Stimulated activated CD4-positive, alpha-beta T cell treated with anti-CD3 and anti-CD28 coated beads, Interleukin-2, amount 100 ng/mL, for 48 hours (primary cell): ENCODE measurements at regions not wholly inside any gene's neighbourhood (a gene's known extent, or its start where the extent isn't known, plus 50 kb on each side); places are given as distances from the start of the nearest gene placed in this dataset.

ENCODE experiments used
- DNase-seq, 2 donors: peaks; one replicate each; pipeline ENCODE4 v3.0.0-alpha.2; 2020

DNA sequence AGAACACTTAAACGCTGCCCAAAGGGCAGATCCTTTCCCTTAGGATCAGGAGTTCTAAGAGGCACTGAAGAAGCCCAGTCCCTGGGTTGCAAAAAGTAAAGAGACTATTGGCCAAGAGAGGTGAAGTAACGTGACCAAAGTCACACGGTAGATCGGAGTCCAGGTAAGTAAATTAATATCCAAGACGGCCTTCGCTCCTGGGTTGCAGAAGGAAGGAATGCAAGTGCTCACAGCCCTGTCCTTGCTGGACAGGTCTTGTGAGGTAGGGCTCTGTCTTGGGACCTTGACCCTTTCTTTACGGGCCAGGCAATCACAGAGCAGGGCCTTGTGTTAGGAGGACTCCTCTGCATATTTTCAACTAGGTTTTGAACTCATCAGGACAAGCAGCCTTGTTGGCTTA lies 243.7 kb upstream of the PDE10A start:
- no peak for DNase-seq

- DNase-seq = no peak
These were observed 242.7 kb upstream of the PDE10A start for GRCh38 chr6:165905744-165906143.

- no peak for DNase-seq
These were observed 237.9 kb upstream of the PDE10A start for GRCh38 chr6:165900970-165901369.

- DNase-seq = no peak
These were observed 236.6 kb upstream of the PDE10A start for GRCh38 chr6:165899611-165900010.

GRCh38 chr6:165895421-165896165 lies 232.6 kb upstream of the PDE10A start:
- DNase-seq = no peak

DNA sequence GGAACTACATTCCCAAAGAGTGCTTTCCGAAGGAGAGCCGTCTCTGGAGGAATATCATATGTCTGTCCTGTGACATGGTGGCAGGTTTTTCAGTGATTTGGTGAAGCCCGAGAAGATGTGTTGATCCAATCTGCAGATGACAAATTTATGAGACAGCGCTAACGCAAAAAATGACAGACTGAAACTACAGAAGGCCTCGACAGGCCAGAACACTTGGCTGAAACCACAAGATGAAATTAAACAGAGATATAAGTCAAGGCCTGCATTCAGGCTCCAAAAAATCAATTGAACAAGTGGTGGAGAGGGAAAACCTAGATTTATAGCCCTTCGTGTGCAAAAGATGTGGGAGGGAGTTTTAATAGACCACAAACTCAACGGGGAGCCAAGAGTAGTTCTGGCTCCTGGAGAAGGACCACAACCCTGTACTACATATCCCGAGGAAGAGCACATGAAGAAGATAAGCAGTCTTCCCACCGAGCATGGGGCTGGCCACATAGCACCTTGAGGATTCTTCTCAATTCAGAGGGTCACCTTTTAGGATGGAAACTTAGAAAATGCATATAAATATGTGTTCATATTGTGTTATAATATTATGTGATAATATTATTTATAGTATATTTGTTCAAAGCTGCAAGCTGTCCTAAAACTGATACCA lies 231.3 kb upstream of the PDE10A start:
- no peak for DNase-seq

- no peak for DNase-seq
These were observed 230.4 kb upstream of the PDE10A start for GRCh38 chr6:165893431-165893830.

DNA sequence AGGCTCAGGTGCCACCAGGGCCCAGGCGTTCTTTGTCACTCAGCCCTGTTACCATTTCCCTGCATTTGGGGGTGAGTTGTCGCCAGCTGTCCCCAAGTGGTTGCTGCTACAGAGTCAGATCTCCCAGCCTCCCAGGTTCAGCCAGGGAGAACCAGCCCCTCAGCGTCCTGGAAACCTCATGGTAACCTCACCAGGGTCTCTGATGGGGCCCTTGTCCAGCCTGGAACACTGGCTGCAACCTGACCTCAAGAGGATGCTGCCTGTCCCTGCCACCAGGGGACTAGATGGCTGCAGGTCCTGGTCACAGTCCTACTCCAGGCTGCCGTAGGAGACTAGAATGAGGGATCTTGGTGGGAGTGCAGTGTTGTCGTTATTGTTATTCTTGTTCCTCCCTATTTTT lies 228.3 kb upstream of the PDE10A start:
- no peak for DNase-seq

DNA sequence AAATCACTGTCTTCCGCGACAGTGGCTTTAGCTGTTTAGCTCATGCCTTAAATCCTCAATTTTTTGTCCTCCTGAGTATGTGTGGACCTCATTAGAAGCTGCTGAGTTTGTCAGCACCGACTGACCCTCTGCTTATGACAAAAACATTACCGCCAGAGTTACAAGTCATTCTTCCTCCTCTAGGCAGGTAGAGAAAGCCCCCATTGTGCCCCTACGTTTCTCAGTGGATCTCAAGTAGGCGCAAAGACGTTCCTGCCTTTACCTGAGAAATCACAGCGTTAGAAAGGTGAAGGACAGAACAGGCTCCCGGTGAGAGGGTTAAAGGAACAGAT lies 227.3 kb upstream of the PDE10A start:
- DNase-seq = no peak

DNA sequence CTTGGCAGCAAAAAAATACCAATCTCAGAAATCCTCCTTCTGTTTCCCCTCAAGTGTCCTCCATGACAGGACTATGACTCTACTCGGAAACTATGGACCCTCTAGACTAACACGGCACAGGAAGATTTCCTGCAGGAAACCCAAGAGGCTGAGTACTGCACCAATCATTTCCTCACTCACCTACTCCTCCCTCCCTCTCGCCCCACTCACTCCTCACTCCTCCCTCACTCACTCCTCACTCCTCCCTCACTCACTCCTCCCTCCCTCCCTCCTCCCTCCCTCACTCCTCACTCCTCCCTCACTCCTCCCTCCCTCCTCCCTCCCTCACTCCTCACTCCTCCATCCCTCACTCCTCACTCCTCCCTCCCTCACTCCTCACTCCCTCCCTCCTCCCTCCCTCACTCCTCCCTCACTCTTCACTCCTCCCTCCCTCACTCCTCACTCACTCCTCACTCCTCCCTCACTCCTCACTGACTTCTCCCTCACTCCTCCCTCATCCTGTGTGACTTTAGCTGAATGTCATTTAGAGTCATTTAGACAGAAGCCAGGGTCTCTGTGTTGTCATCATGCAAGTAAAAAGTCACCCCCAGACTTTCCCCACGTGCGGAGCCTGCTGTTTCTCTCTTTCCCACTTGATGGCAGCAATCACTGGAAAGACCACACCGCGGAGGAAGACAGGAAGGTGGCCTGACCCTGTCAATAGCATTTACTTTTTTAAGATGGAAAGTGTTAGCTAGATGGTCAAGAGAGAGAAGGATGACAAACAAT lies 226.8 kb upstream of the PDE10A start:
- peak in 1 of 2 donors; percentile 6 for DNase-seq

- no peak for DNase-seq
These were observed 223.1 kb upstream of the PDE10A start for GRCh38 chr6:165886169-165886568.

DNA sequence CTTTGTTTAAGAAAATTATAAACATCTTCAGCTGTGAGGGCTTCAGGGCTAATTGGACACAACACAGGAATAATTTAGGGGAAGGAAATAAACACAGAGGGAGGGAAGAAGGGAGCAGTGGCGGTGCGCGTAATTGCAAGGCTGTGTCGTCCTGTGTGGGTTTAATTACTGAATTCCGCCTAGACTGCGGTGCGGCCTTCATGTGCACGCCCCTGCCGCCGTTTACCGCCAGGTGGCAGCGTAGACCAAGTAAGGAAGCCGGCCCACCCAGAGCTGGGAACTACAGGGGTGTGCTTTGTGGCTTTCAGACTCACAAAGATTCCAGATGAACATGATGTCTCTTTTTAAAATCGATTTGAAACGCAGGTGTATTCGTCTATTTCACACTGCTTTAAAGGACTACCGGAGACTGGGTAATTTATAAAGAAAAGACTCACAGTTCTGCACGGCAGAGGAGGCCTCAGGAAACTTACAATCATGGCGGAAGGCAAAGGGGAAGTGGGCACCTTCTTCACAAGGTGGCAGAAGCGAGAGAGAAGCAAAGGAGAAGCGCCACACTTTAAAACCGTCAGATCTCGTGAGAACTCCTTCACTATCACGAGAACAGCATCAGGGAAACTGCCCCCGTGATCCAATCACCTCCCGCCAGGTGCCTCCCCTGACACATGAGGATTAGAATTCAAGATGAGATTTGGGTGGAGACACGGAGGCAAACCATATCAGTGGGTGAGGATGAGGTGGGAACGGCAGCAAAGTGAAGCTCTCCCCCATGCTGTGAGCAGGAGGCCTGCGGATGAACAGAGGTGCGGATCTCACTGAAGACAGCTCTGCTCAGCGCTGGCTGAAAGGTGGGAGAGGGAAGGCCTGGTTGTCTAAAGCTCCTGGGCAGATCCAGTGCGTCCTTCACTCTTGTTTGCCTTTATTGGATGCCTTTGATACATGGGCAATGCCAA lies 222.0 kb upstream of the PDE10A start:
- DNase-seq = peak; percentile 64 to 67

DNA sequence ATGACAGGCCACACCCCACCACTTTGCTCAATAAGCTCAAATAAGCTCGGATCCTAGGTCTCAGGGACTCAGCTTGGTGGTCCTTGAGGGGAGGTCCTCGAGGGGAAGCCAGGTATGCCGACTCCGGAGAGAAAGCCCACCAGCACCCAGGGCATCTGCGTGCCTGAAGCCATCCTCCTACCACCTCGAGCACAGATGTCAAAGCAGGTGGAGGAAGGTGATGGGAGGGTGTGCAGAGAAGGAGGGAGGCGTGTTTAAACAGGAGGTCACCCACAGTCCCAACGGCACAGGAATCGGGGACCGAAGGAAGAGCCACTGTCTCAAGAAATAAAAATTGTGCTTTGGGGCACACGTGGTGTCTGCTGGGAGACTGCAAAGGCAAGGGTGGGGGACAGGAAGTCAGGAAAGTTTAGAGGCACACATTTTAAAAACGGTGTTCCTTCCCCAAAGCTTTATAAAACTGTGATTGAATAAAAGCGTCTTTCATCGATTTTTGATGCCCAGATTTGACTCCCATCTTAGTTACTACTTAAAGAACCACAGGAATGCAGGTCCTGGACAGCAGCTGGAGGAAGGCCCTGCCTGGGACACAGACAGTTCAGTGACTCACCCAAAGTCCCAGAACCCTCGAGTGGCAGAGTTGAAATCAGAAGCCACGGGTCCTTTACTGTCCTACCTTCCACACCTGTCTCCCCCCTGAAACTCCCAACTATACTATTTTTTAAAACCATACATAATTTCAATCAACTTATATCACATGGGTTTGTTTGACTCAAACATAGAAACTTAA lies 221.0 kb upstream of the PDE10A start:
- no peak for DNase-seq

DNA sequence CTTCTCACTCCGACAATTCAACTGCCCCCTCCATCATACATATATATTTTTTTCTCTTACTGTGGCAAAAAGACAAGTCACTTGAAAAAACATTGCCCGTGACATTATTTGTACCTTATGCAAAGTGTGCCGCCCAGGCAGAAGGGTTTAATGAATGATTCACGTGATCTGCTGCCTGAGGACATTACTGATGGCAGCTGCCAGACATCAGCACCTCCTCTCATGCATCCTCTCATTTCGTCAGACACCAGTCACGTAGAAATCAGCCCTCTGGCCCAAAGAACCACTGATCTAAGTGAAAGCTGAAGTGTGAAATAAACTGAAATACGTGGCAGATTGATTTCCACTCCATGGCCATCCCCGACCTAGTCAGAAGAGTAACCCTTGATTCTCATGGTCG lies 218.8 kb upstream of the PDE10A start:
- DNase-seq = no peak

DNA sequence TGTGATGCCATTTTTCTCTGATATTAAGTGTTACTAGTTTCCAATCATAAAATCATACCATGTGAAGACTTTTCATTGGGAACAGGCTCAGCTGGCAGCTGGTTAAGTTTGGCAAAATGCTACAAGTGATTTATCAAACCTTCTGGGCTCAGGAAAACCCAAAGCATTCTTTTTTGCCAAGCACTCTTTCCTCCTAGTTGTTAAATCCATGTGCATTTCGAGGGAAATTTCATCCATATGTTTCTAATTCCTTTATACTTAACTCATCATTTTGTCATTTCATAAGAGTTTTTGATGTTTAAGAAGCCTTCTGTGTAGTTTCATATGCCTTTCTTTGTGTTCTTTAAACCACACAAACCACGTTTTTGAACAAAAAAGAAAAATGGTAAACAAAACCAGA lies 217.6 kb upstream of the PDE10A start:
- DNase-seq = no peak

GRCh38 chr6:165877773-165878172 lies 214.7 kb upstream of the PDE10A start:
- no peak for DNase-seq

DNA sequence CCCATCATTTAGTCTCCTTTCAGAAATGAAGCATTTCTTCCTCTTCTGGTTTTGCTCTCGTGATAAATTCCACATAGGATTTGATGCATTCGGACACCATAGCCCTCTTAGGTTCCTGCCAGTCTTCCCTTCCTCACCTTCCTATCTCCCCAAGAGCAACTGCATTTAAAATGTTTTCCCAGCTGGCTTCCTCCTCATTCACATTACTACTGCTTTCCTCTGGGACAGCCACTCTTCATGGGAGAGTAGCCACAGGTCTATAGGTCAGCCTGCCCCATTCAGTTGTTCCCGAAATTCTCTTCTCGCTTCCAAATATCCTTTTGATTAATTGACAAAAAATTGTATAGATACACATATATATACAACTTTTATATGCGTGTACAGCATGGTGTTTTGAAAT lies 214.2 kb upstream of the PDE10A start:
- no peak for DNase-seq

- no peak for DNase-seq
These were observed 213.5 kb upstream of the PDE10A start for GRCh38 chr6:165876588-165876987.

GRCh38 chr6:165875946-165876345 lies 212.9 kb upstream of the PDE10A start:
- DNase-seq = no peak

DNA sequence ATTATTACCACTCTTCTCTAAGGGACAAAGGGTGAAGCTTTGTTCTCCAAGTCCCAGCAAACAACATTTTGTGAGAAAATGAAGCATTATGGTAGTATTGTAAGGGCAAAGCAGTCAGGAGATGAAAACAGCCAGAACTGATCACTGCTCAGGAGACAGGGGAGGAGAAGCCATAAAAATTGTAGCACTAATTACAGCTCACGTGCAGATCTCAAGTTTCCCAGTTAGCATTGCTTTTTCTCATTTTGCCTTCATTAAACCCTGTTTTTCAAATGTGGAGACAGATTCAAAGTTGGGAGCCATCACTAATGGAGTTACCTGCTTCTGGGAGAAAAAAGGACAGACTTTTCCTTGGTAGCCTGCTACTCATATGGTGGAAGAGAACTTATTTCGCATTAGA lies 210.9 kb upstream of the PDE10A start:
- DNase-seq = no peak

DNA sequence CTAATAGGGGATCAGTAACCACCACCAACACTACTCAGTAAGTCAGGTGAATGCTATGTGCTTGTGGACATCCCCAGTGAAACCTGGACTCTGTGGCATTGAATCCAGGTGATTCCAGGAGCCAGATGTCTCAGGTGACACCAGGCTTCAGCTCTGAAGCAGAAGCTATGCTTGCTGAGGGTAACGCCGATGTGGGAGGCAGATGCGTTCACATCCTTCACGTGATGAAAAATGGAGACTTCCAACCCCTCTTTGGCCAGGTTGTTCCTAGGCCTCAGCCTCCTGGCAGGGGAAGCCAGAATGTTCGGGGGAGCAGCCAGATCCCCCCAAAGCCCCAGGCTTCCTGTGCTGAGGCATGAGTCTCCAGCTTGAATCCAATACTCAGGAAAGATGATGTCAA lies 209.8 kb upstream of the PDE10A start:
- DNase-seq = no peak

DNA sequence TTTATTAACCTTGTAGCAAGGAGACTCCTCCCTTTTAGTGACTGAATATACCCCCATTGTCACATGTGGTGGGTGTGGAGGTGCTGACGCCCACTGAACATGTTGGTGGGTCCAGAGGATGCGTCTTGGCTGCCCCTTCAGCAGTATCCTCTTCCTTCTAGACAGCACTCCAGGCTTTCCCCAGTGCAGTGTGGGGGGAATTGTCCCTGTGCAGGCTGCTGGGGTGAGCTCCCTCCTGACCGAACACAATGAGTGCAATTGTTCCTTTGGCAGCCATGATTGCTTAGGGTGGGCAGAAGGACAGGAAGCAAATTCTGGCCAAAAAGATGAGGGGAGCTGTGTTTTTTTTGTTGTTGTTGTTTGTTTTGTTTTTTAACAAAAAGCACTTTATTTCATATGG lies 209.3 kb upstream of the PDE10A start:
- no peak for DNase-seq
